Liver (tissue), 8 donors: ENCODE measurements at regions not wholly inside any gene's neighbourhood (a gene's known extent, or its start where the extent isn't known, plus 50 kb on each side); places are given as distances from the start of the nearest gene placed in this dataset.

Source experiments
- DNase-seq: peaks from one replicate; pipeline ENCODE4 v3.0.0-alpha.2; 2017; ENCODE audit warnings: low spot score
- H3K27ac ChIP-seq, 2 donors: one replicate each; pipeline ENCODE4 v1.7.0; 2013; ENCODE audit warnings: inconsistent platforms in 2 of 2, low read length in 2 of 2, control low read depth in 1 of 2, low read depth in 1 of 2, mild to moderate bottlenecking in 1 of 2
- H3K27me3 ChIP-seq, 4 donors: one replicate each; pipeline versions ENCODE4 v1.6.1 to v1.7.0; 2013; ENCODE audit warnings: low read length in 3 of 4, inconsistent platforms in 1 of 4, mild to moderate bottlenecking in 1 of 4, moderate library complexity in 1 of 4; ENCODE audit not compliant: control insufficient read depth in 4 of 4, insufficient read depth in 4 of 4
- H3K36me3 ChIP-seq, 4 donors: one replicate each; pipeline versions ENCODE4 v1.6.1 to v1.7.0; 2013; ENCODE audit warnings: low read length in 3 of 4, mild to moderate bottlenecking in 3 of 4, low read depth in 1 of 4, moderate library complexity in 1 of 4; ENCODE audit not compliant: control insufficient read depth in 4 of 4, insufficient read depth in 3 of 4
- H3K4me1 ChIP-seq, 4 donors: one replicate each; pipeline versions ENCODE4 v1.6.1 to v1.7.0; 2013; ENCODE audit warnings: low read length in 3 of 4, mild to moderate bottlenecking in 3 of 4, moderate library complexity in 1 of 4; ENCODE audit not compliant: control insufficient read depth in 4 of 4, insufficient read depth in 4 of 4
- H3K4me3 ChIP-seq, 3 donors: one replicate each; pipeline versions ENCODE4 v1.6.1 to v1.7.0; 2013; ENCODE audit warnings: low read length in 3 of 3, control low read depth in 1 of 3, low read depth in 1 of 3, mild to moderate bottlenecking in 1 of 3
- H3K9ac ChIP-seq, 2 donors: one replicate each; pipeline ENCODE4 v1.7.0; 2013; ENCODE audit warnings: low read length in 2 of 2, mild to moderate bottlenecking in 2 of 2, moderate library complexity in 2 of 2, control low read depth in 1 of 2, low read depth in 1 of 2
- H3K9me3 ChIP-seq, 4 donors: one replicate each; pipeline versions ENCODE4 v1.6.1 to v1.7.0; 2013; ENCODE audit warnings: low read length in 3 of 4; ENCODE audit not compliant: control insufficient read depth in 4 of 4
- EGR1 ChIP-seq, 2 donors: IDR thresholded peaks; 2 replicates each; pipeline ENCODE4 v1.6.1; 2016 to 2018; ENCODE audit warnings: antibody characterized with exemption in 2 of 2, low read depth in 2 of 2
- FOXA1 ChIP-seq: IDR thresholded peaks from 2 replicates; pipeline ENCODE4 v1.6.1; 2016; ENCODE audit warnings: antibody characterized with exemption
- FOXA2 ChIP-seq: IDR thresholded peaks from 2 replicates; pipeline ENCODE4 v1.6.1; 2016; ENCODE audit warnings: antibody characterized with exemption
- GABPA ChIP-seq, 2 donors: IDR thresholded peaks in 1 of 2; conservative IDR thresholded peaks in 1 of 2; 2 replicates each; pipeline ENCODE4 v1.6.1; 2016; ENCODE audit warnings: antibody characterized with exemption in 2 of 2, mild to moderate bottlenecking in 1 of 2, moderate library complexity in 1 of 2
- HNF4A ChIP-seq, 2 donors: conservative IDR thresholded peaks; 2 replicates each; pipeline ENCODE4 v1.6.1; 2016; ENCODE audit warnings: antibody characterized with exemption in 2 of 2, mild to moderate bottlenecking in 2 of 2
- HNF4G ChIP-seq: IDR thresholded peaks from 2 replicates; pipeline ENCODE4 v1.6.1; 2016; ENCODE audit warnings: antibody characterized with exemption
- JUND ChIP-seq, 2 donors: IDR thresholded peaks; 2 replicates each; pipeline ENCODE4 v1.6.1; 2016; ENCODE audit warnings: antibody characterized with exemption in 2 of 2
- NR2F2 ChIP-seq: IDR thresholded peaks from 2 replicates; pipeline ENCODE4 v1.6.1; 2016; ENCODE audit warnings: antibody characterized with exemption
- RAD21 ChIP-seq, 2 donors: IDR thresholded peaks; 2 replicates each; pipeline ENCODE4 v1.6.1; 2016; ENCODE audit warnings: antibody characterized with exemption in 2 of 2, mild to moderate bottlenecking in 2 of 2
- RXRA ChIP-seq, 2 donors: IDR thresholded peaks; 2 replicates each; pipeline ENCODE4 v1.6.1; 2017 to 2018; ENCODE audit warnings: antibody characterized with exemption in 2 of 2, mild to moderate bottlenecking in 1 of 2
- SP1 ChIP-seq: IDR thresholded peaks from 2 replicates; pipeline ENCODE4 v1.6.1; 2018; ENCODE audit warnings: antibody characterized with exemption, mild to moderate bottlenecking
- TAF1 ChIP-seq: conservative IDR thresholded peaks from 2 replicates; pipeline ENCODE4 v1.6.1; 2016; ENCODE audit warnings: antibody characterized with exemption, mild to moderate bottlenecking
- YY1 ChIP-seq: IDR thresholded peaks from 2 replicates; pipeline ENCODE4 v1.6.1; 2016; ENCODE audit warnings: antibody characterized with exemption, mild to moderate bottlenecking
- WGBS: extraction: QIAGEN DNeasy Blood & Tissue Kit; methylation state at CpG from one replicate; pipeline ENCODE4 v1.1.7; 2013; 5-methylcytosine and 5-hydroxymethylcytosine counted together
- TF ChIP-seq, protein P1 (sequence below): IDR thresholded peaks from 2 replicates; pipeline ENCODE4 v1.6.1; 2016; ENCODE audit warnings: antibody characterized with exemption
- TF ChIP-seq, protein P2 (sequence below): fragments of 150-350 bp; IDR thresholded peaks from 2 replicates; pipeline ENCODE4 v1.5.1; 2017; ENCODE audit warnings: improper control_type of control experiment, low read depth, low read length; ENCODE audit not compliant: missing input control
- TF ChIP-seq, protein P3 (sequence below): IDR thresholded peaks from 2 replicates; pipeline ENCODE4 v1.6.1; 2016; ENCODE audit warnings: antibody characterized with exemption, mild to moderate bottlenecking
- TF ChIP-seq, protein P4 (sequence below): IDR thresholded peaks from 2 replicates; pipeline ENCODE4 v1.6.1; 2016; ENCODE audit warnings: antibody characterized with exemption
- TF ChIP-seq, protein P5 (sequence below): IDR thresholded peaks from 2 replicates; pipeline ENCODE4 v1.6.1; 2016; ENCODE audit warnings: antibody characterized with exemption
- donor health status: healthy.
- donor health status: healthy.
- donor health status: healthy.
- donor health status: healthy.
- donor health status: healthy.

DNA sequence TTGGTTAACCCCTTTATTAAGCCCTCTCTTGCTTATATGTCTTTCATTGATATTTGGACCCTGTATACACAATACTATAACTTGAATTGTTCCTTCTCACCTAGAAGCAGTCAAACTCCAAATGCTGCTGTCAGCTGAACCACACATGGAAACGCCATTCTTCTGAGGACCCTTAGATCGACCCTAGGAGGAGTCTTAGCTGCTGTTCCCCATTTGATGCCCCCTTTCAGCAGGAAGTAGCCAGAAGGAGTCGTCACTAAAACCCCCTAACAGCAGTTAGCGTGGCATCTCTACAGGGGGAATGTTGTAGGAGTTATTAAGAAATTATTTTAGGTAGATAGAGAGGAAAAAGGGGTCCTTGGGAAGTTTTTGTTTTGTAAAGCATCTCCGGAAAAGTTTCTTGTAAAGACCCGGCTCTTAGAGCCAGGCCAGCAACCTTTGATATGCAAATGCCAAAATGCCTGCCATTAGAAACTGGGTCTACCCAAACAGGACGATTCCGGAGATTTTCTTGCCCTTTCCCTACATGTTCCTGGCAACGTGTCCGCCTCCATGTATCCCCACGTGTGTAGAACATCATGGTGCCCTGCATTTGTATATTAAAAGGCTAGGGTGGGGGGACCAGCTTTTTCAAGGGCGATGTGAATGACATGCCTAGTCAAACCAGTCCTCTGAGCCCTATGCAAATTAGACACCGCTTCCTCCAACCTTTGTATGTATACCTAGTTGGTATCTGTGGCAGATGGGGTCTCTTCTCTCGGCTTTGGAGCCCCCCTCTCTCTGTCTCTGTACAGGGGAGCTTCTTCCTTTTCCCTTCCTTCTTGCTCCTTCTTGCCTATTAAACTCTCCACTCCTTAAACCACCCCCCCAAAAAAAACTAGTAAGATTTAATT, 638.4 kb upstream of the POU3F3 start:
- Histone ChIP-seq H3K9ac (no peak overlapping the region), H3K27ac (no peak overlapping the region), H3K4me3 (no peak overlapping the region), H3K36me3 (no peaks in the 10 kb centered on the region), H3K9me3 (no peaks in the 10 kb centered on the region), H3K27me3 (no peaks in the 10 kb centered on the region), H3K4me1 (no peaks in the 10 kb centered on the region)
- WGBS: 31% methylated on average over 14 of the region's 14 CpGs
- TF ChIP-seq RXRA (IDR thresholded peaks at IDR 0.05) (no peak), NR2F2 (no peak), HNF4G (no peak), FOXA2 (no peak), RAD21 (IDR thresholded peaks at IDR 0.05) (no peak), FOXA1 (no peak), SP1 (no peak), EGR1 (IDR thresholded peaks at IDR 0.05; ENCODE audit: low read depth in 2 of 2) (no peak), JUND (IDR thresholded peaks at IDR 0.05) (no peak), GABPA (IDR thresholded peaks at IDR 0.05 in 1 of 2, conservative IDR thresholded peaks at IDR 0.05 in 1 of 2) (no peak), YY1 (no peak), TAF1 (no peak), HNF4A (conservative IDR thresholded peaks at IDR 0.05) (no peak)
- TF ChIP-seq, protein P1, sequence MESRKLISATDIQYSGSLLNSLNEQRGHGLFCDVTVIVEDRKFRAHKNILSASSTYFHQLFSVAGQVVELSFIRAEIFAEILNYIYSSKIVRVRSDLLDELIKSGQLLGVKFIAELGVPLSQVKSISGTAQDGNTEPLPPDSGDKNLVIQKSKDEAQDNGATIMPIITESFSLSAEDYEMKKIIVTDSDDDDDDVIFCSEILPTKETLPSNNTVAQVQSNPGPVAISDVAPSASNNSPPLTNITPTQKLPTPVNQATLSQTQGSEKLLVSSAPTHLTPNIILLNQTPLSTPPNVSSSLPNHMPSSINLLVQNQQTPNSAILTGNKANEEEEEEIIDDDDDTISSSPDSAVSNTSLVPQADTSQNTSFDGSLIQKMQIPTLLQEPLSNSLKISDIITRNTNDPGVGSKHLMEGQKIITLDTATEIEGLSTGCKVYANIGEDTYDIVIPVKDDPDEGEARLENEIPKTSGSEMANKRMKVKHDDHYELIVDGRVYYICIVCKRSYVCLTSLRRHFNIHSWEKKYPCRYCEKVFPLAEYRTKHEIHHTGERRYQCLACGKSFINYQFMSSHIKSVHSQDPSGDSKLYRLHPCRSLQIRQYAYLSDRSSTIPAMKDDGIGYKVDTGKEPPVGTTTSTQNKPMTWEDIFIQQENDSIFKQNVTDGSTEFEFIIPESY: no peak
- TF ChIP-seq, protein P2, sequence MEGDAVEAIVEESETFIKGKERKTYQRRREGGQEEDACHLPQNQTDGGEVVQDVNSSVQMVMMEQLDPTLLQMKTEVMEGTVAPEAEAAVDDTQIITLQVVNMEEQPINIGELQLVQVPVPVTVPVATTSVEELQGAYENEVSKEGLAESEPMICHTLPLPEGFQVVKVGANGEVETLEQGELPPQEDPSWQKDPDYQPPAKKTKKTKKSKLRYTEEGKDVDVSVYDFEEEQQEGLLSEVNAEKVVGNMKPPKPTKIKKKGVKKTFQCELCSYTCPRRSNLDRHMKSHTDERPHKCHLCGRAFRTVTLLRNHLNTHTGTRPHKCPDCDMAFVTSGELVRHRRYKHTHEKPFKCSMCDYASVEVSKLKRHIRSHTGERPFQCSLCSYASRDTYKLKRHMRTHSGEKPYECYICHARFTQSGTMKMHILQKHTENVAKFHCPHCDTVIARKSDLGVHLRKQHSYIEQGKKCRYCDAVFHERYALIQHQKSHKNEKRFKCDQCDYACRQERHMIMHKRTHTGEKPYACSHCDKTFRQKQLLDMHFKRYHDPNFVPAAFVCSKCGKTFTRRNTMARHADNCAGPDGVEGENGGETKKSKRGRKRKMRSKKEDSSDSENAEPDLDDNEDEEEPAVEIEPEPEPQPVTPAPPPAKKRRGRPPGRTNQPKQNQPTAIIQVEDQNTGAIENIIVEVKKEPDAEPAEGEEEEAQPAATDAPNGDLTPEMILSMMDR: no peak
- TF ChIP-seq, protein P3, sequence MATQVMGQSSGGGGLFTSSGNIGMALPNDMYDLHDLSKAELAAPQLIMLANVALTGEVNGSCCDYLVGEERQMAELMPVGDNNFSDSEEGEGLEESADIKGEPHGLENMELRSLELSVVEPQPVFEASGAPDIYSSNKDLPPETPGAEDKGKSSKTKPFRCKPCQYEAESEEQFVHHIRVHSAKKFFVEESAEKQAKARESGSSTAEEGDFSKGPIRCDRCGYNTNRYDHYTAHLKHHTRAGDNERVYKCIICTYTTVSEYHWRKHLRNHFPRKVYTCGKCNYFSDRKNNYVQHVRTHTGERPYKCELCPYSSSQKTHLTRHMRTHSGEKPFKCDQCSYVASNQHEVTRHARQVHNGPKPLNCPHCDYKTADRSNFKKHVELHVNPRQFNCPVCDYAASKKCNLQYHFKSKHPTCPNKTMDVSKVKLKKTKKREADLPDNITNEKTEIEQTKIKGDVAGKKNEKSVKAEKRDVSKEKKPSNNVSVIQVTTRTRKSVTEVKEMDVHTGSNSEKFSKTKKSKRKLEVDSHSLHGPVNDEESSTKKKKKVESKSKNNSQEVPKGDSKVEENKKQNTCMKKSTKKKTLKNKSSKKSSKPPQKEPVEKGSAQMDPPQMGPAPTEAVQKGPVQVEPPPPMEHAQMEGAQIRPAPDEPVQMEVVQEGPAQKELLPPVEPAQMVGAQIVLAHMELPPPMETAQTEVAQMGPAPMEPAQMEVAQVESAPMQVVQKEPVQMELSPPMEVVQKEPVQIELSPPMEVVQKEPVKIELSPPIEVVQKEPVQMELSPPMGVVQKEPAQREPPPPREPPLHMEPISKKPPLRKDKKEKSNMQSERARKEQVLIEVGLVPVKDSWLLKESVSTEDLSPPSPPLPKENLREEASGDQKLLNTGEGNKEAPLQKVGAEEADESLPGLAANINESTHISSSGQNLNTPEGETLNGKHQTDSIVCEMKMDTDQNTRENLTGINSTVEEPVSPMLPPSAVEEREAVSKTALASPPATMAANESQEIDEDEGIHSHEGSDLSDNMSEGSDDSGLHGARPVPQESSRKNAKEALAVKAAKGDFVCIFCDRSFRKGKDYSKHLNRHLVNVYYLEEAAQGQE: no peak
- TF ChIP-seq, protein P4, sequence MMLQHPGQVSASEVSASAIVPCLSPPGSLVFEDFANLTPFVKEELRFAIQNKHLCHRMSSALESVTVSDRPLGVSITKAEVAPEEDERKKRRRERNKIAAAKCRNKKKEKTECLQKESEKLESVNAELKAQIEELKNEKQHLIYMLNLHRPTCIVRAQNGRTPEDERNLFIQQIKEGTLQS: no peak
- TF ChIP-seq, protein P5, sequence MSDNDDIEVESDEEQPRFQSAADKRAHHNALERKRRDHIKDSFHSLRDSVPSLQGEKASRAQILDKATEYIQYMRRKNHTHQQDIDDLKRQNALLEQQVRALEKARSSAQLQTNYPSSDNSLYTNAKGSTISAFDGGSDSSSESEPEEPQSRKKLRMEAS: no peak
- DNase-seq: no peak
